ENCODE measurements at regions not wholly inside any gene's neighbourhood (a gene's known extent, or its start where the extent isn't known, plus 50 kb on each side); places are given as distances from the start of the nearest gene placed in this dataset.
"Not testable (repeated sequence)": the region's sequence is repeated elsewhere in the genome, so short reads cannot be mapped to it uniquely, and the experiment has no call there.

DNA sequence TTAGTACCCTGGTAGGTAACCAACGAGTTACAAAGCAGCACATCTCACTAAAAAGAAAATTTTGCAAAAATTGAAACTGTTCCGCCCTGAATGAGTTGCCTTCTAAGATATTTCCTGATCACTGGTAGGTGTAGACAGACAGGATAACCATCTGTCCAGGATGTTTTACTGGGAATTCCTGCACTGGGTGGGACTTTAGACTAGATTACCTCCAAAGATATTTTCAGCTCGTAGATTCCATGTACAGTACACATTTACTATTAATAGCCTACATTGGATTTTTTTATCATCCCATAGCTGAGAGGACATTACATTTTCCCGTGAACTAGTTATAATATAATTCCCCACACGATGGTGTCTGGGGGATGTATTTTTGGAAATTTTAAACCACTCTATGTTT, 139.6 kb downstream of the DYRK2 start:
- 93% methylated on average over 3 of the region's 5 CpGs for WGBS
- H3K9ac ChIP-seq (ENCODE audit: low read length): no peak overlapping the region
- no peaks in the 10 kb centered on the region for H3K4me1 ChIP-seq (ENCODE audit: control insufficient read depth, insufficient read depth, low read depth, low read length)
- no peak overlapping the region for H3K14ac ChIP-seq (ENCODE audit: low read length in 2 of 2)
- H3K27ac ChIP-seq (ENCODE audit: low read length, poor library complexity, severe bottlenecking): no peak overlapping the region
- no peaks in the 10 kb centered on the region for H3K79me1 ChIP-seq (replicated peaks; ENCODE audit: low read length, poor library complexity, severe bottlenecking)
- H3K18ac ChIP-seq (ENCODE audit: low read depth in 1 of 2, low read length in 2 of 2): no peak overlapping the region
- H4K91ac ChIP-seq (ENCODE audit: low read length): no peak overlapping the region
- no peaks in the 10 kb centered on the region for H3K27me3 ChIP-seq (ENCODE audit: control insufficient read depth in 1 of 2, insufficient read depth in 1 of 2, low read length in 2 of 2)
- no peak for DNase-seq
- no peak overlapping the region for H3K4me3 ChIP-seq (ENCODE audit: insufficient read depth in 1 of 2, low read depth in 1 of 2, low read length in 2 of 2)
- H2BK12ac ChIP-seq (ENCODE audit: low read length in 2 of 2): no peak overlapping the region
- H3K4me2 ChIP-seq (ENCODE audit: low read length, poor library complexity, severe bottlenecking): no peak overlapping the region
- H3K23ac ChIP-seq (ENCODE audit: low read length in 2 of 2): no peak overlapping the region
- no peak overlapping the region for H4K8ac ChIP-seq (ENCODE audit: low read length)
- no peak overlapping the region for H3K4ac ChIP-seq (ENCODE audit: low read depth in 1 of 2, low read length in 2 of 2)
- no peaks in the 10 kb centered on the region for H3K36me3 ChIP-seq (ENCODE audit: control insufficient read depth in 1 of 2, insufficient read depth in 2 of 2, low read depth in 1 of 2, low read length in 2 of 2)
- no peak overlapping the region for H2BK5ac ChIP-seq (ENCODE audit: low read depth, low read length, poor library complexity, severe bottlenecking)
- H2BK15ac ChIP-seq (ENCODE audit: low read depth, poor library complexity, severe bottlenecking): no peak overlapping the region
- H2AFZ ChIP-seq (ENCODE audit: low read depth, low read length): no peak overlapping the region
- H2BK120ac ChIP-seq (ENCODE audit: low read depth, low read length): no peak overlapping the region
- peaks cover 11% of the 10 kb centered on the region for H3K9me3 ChIP-seq (ENCODE audit: control insufficient read depth, low read length)
- H2AK5ac ChIP-seq (ENCODE audit: low read length, severe bottlenecking): no peak overlapping the region

DNA sequence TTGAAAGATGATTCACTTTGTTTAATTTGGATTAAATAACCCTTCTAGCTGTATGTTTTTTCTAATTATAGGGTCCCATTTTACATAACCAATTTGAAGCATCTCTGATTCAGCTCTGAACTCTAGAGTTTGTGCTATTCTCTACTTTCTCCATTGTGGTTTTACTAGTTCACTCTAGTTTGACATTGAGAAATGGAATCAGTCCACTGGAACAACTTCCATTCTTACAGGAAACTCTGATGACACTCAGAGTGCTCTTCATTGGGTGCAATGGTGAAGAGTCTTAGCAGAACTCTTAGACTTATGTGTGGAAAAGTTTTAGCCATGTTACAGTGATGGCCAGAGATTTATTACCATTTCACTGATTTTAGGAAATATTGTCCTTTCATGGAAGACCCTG, 140.7 kb downstream of the DYRK2 start:
- H3K9me3 ChIP-seq (ENCODE audit: control insufficient read depth, low read length): peaks cover 11% of the 10 kb centered on the region
- H3K27ac ChIP-seq (ENCODE audit: low read length, poor library complexity, severe bottlenecking): no peak overlapping the region
- no peak overlapping the region for H2AFZ ChIP-seq (ENCODE audit: low read depth, low read length)
- no peak overlapping the region for H4K8ac ChIP-seq (ENCODE audit: low read length)
- no peak for DNase-seq
- no peak overlapping the region for H3K4me2 ChIP-seq (ENCODE audit: low read length, poor library complexity, severe bottlenecking)
- no peak overlapping the region for H2BK15ac ChIP-seq (ENCODE audit: low read depth, poor library complexity, severe bottlenecking)
- no peaks in the 10 kb centered on the region for H3K4me1 ChIP-seq (ENCODE audit: control insufficient read depth, insufficient read depth, low read depth, low read length)
- no peaks in the 10 kb centered on the region for H3K79me1 ChIP-seq (replicated peaks; ENCODE audit: low read length, poor library complexity, severe bottlenecking)
- H2BK5ac ChIP-seq (ENCODE audit: low read depth, low read length, poor library complexity, severe bottlenecking): no peak overlapping the region
- no peak overlapping the region for H2BK120ac ChIP-seq (ENCODE audit: low read depth, low read length)
- H3K27me3 ChIP-seq (ENCODE audit: control insufficient read depth in 1 of 2, insufficient read depth in 1 of 2, low read length in 2 of 2): no peaks in the 10 kb centered on the region
- no peak overlapping the region for H3K9ac ChIP-seq (ENCODE audit: low read length)
- H3K14ac ChIP-seq (ENCODE audit: low read length in 2 of 2): no peak overlapping the region
- no peak overlapping the region for H3K4me3 ChIP-seq (ENCODE audit: insufficient read depth in 1 of 2, low read depth in 1 of 2, low read length in 2 of 2)
- H3K18ac ChIP-seq (ENCODE audit: low read depth in 1 of 2, low read length in 2 of 2): no peak overlapping the region
- no peak overlapping the region for H2AK5ac ChIP-seq (ENCODE audit: low read length, severe bottlenecking)
- H2BK12ac ChIP-seq (ENCODE audit: low read length in 2 of 2): no peak overlapping the region
- H4K91ac ChIP-seq (ENCODE audit: low read length): no peak overlapping the region
- H3K23ac ChIP-seq (ENCODE audit: low read length in 2 of 2): no peak overlapping the region
- H3K36me3 ChIP-seq (ENCODE audit: control insufficient read depth in 1 of 2, insufficient read depth in 2 of 2, low read depth in 1 of 2, low read length in 2 of 2): no peaks in the 10 kb centered on the region
- no peak overlapping the region for H3K4ac ChIP-seq (ENCODE audit: low read depth in 1 of 2, low read length in 2 of 2)

DNA sequence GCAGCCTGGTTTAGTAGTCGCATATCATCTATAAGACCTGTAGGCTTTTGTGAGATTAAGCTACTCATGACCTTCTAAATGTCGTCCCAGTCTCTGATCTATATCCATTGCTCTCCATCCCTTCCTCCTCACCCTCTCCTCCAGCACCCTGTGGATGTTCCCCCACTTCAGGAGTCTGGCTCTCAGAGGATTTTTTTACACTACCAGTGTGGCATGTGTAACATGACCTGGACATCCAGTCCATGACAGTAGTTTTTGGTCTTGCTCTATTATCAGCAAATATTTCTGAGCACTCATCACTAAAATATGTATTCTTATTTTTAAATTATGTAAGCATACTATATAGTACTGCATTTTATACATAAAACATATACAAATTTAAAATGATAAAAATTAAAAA, 142.1 kb downstream of the DYRK2 start:
- no peak overlapping the region for H4K91ac ChIP-seq (ENCODE audit: low read length)
- H2BK120ac ChIP-seq (ENCODE audit: low read depth, low read length): no peak overlapping the region
- peaks cover 11% of the 10 kb centered on the region for H3K9me3 ChIP-seq (ENCODE audit: control insufficient read depth, low read length)
- no peak overlapping the region for H3K9ac ChIP-seq (ENCODE audit: low read length)
- H3K4me2 ChIP-seq (ENCODE audit: low read length, poor library complexity, severe bottlenecking): no peak overlapping the region
- no peak overlapping the region for H2AFZ ChIP-seq (ENCODE audit: low read depth, low read length)
- H2BK5ac ChIP-seq (ENCODE audit: low read depth, low read length, poor library complexity, severe bottlenecking): no peak overlapping the region
- H3K14ac ChIP-seq (ENCODE audit: low read length in 2 of 2): no peak overlapping the region
- H3K79me1 ChIP-seq (replicated peaks; ENCODE audit: low read length, poor library complexity, severe bottlenecking): no peaks in the 10 kb centered on the region
- H2BK15ac ChIP-seq (ENCODE audit: low read depth, poor library complexity, severe bottlenecking): no peak overlapping the region
- no peaks in the 10 kb centered on the region for H3K27me3 ChIP-seq (ENCODE audit: control insufficient read depth in 1 of 2, insufficient read depth in 1 of 2, low read length in 2 of 2)
- H3K23ac ChIP-seq (ENCODE audit: low read length in 2 of 2): no peak overlapping the region
- H3K4me1 ChIP-seq (ENCODE audit: control insufficient read depth, insufficient read depth, low read depth, low read length): peaks cover 3% of the 10 kb centered on the region
- H3K4me3 ChIP-seq (ENCODE audit: insufficient read depth in 1 of 2, low read depth in 1 of 2, low read length in 2 of 2): no peak overlapping the region
- WGBS: 88% methylated on average over 2 of the region's 2 CpGs
- H4K8ac ChIP-seq (ENCODE audit: low read length): no peak overlapping the region
- no peaks in the 10 kb centered on the region for H3K36me3 ChIP-seq (ENCODE audit: control insufficient read depth in 1 of 2, insufficient read depth in 2 of 2, low read depth in 1 of 2, low read length in 2 of 2)
- no peak overlapping the region for H3K27ac ChIP-seq (ENCODE audit: low read length, poor library complexity, severe bottlenecking)
- no peak overlapping the region for H2BK12ac ChIP-seq (ENCODE audit: low read length in 2 of 2)
- no peak for DNase-seq
- no peak overlapping the region for H2AK5ac ChIP-seq (ENCODE audit: low read length, severe bottlenecking)
- H3K18ac ChIP-seq (ENCODE audit: low read depth in 1 of 2, low read length in 2 of 2): no peak overlapping the region
- H3K4ac ChIP-seq (ENCODE audit: low read depth in 1 of 2, low read length in 2 of 2): no peak overlapping the region

DNA sequence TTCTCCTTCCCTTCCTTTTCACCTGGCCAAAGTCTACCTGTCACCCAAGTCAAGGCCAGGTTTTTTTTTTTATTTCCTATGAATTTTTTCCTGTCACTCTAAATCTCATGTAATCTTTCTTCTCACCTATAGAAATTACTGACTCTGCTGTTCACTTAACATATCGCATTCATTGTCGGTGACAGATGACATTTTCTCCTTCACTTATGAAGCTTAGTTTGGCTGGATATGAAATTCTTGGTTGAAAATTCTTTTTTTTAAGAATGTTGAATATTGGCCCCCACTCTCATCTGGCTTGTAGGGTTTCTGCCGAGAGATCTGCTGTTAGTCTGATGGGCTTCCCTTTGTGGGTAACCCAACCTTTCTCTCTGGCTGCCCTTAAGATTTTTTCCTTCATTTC, 142.8 kb downstream of the DYRK2 start:
- H2AFZ ChIP-seq (ENCODE audit: low read depth, low read length): not testable (repeated sequence)

More for the DNA sequence above, 142.8 kb downstream of the DYRK2 start:
- H2AK5ac ChIP-seq (ENCODE audit: low read length, severe bottlenecking); H4K91ac ChIP-seq (ENCODE audit: low read length); H3K27me3 ChIP-seq (ENCODE audit: control insufficient read depth in 1 of 2, insufficient read depth in 1 of 2, low read length in 2 of 2); H3K4ac ChIP-seq (ENCODE audit: low read depth in 1 of 2, low read length in 2 of 2); H3K4me3 ChIP-seq (ENCODE audit: insufficient read depth in 1 of 2, low read depth in 1 of 2, low read length in 2 of 2); H2BK120ac ChIP-seq (ENCODE audit: low read depth, low read length); H3K79me1 ChIP-seq (replicated peaks; ENCODE audit: low read length, poor library complexity, severe bottlenecking); H2BK5ac ChIP-seq (ENCODE audit: low read depth, low read length, poor library complexity, severe bottlenecking); H3K14ac ChIP-seq (ENCODE audit: low read length in 2 of 2); H3K27ac ChIP-seq (ENCODE audit: low read length, poor library complexity, severe bottlenecking); H4K8ac ChIP-seq (ENCODE audit: low read length); H3K18ac ChIP-seq (ENCODE audit: low read depth in 1 of 2, low read length in 2 of 2); H3K36me3 ChIP-seq (ENCODE audit: control insufficient read depth in 1 of 2, insufficient read depth in 2 of 2, low read depth in 1 of 2, low read length in 2 of 2); H3K9ac ChIP-seq (ENCODE audit: low read length); H2BK15ac ChIP-seq (ENCODE audit: low read depth, poor library complexity, severe bottlenecking); H3K4me2 ChIP-seq (ENCODE audit: low read length, poor library complexity, severe bottlenecking); H2BK12ac ChIP-seq (ENCODE audit: low read length in 2 of 2); DNase-seq; H3K4me1 ChIP-seq (ENCODE audit: control insufficient read depth, insufficient read depth, low read depth, low read length); H3K23ac ChIP-seq (ENCODE audit: low read length in 2 of 2): not testable (repeated sequence)
- 88% methylated on average over 2 of the region's 3 CpGs for WGBS
- peaks cover 11% of the 10 kb centered on the region for H3K9me3 ChIP-seq (ENCODE audit: control insufficient read depth, low read length)

Measured in mesenchymal stem cell (in vitro differentiated cells and primary cell).